ENCODE measurements at regions not wholly inside any gene's neighbourhood (a gene's known extent, or its start where the extent isn't known, plus 50 kb on each side); places are given as distances from the start of the nearest gene placed in this dataset.

DNA sequence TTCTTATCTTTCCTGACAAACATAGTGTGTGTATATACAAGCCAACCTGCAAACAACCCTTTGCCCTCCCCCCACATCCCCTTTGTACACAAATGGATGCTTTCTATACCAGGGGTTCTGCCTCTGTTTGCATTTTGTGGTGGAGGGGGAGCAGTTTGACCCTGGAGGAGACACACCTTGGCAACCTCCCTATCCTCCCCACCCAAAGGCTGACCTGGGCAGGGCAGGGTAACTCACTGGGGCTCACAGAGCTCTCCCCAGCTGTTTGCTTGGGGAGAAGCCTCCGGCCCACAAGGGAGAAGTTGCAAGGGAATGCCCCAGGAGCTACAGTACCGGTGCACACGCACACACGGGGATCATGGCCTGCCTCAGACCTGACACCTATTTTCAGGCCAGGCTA is 372.6 kb downstream of the BCOR start:
- no peak overlapping the region for H3K4me3 Mint-ChIP-seq (ENCODE audit: low read depth)
- H3K27ac Mint-ChIP-seq: no peak overlapping the region
- no peaks in the 10 kb centered on the region for H3K36me3 Mint-ChIP-seq (ENCODE audit: insufficient read depth)

DNA sequence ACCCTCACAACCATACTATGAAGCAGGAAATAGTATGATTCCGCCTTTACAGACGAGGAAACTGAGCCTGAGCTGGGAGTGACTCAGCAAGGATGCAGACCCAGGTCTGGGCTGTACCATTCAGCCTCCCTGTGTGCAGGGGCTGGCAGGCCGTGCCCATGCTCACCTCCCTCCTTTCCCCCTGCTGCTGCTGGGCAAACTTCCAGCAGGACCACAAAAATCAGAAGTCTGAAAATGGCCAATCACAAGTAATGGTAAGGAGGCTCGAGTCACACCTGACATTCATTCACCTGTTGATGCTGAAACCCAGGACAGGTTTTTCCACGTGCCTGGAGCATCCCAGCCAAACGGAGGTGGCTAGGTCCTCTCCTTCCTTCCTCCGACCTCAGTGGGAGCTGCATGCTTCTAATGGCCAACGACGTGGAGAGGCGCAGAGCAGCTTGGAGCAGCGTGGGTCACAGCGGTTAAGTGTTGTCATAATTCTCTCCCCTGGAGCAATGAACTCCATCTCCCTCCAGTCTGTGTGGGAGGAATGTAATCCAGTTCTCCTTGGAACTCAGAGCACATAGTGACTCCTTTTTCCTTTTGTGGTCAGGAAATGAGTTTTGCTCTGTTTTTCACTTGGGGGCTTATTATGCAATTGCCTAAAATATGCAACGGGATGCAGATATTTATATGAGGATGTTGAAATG is 371.7 kb downstream of the BCOR start:
- DNase-seq (ENCODE audit: low spot score, unreplicated experiment): no peak
- peaks cover 3% of the 10 kb centered on the region for H3K9me3 Mint-ChIP-seq (ENCODE audit: low read depth)
- TF ChIP-seq, protein P1, sequence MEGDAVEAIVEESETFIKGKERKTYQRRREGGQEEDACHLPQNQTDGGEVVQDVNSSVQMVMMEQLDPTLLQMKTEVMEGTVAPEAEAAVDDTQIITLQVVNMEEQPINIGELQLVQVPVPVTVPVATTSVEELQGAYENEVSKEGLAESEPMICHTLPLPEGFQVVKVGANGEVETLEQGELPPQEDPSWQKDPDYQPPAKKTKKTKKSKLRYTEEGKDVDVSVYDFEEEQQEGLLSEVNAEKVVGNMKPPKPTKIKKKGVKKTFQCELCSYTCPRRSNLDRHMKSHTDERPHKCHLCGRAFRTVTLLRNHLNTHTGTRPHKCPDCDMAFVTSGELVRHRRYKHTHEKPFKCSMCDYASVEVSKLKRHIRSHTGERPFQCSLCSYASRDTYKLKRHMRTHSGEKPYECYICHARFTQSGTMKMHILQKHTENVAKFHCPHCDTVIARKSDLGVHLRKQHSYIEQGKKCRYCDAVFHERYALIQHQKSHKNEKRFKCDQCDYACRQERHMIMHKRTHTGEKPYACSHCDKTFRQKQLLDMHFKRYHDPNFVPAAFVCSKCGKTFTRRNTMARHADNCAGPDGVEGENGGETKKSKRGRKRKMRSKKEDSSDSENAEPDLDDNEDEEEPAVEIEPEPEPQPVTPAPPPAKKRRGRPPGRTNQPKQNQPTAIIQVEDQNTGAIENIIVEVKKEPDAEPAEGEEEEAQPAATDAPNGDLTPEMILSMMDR (IDR thresholded peaks at IDR 0.05; ENCODE audit: unreplicated experiment): no peak
- no peak overlapping the region for H3K4me3 Mint-ChIP-seq (ENCODE audit: low read depth)
- H3K4me1 Mint-ChIP-seq (ENCODE audit: low read depth): peaks cover 21% of the 10 kb centered on the region
- H3K27ac Mint-ChIP-seq: no peak overlapping the region
- no peaks in the 10 kb centered on the region for H3K36me3 Mint-ChIP-seq (ENCODE audit: insufficient read depth)
- H3K27me3 Mint-ChIP-seq: peaks cover 52% of the 10 kb centered on the region

More for the DNA sequence above, 372.6 kb downstream of the BCOR start:
- peaks cover 3% of the 10 kb centered on the region for H3K9me3 Mint-ChIP-seq (ENCODE audit: low read depth)
- DNase-seq (ENCODE audit: low spot score, unreplicated experiment): no peak
- TF ChIP-seq, protein P1 (IDR thresholded peaks at IDR 0.05; ENCODE audit: unreplicated experiment): no peak
- peaks cover 13% of the 10 kb centered on the region for H3K4me1 Mint-ChIP-seq (ENCODE audit: low read depth)
- peaks cover 61% of the 10 kb centered on the region for H3K27me3 Mint-ChIP-seq

DNA sequence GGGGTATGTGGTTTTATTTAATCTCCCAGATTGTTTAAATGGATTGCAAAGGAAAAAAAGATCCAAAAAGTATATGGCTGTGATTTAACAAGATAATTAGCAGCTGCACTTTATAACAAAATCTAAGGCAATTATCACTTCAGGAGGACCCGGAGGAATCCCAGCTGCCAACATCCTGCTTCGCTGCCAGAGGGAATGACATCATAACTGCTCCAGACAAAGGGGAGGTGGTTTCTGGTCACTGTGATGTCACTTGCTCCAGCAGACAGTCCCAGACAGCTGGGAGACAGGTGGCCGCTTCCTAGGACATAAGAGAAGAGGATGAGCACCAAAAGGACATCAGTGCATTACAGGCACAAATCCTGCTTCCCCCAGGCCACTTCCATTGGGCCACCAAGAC is 371.0 kb downstream of the BCOR start:
- Mint-ChIP-seq H3K27ac (no peak overlapping the region), H3K36me3 (ENCODE audit: insufficient read depth) (no peaks in the 10 kb centered on the region), H3K4me1 (ENCODE audit: low read depth) (peaks cover 27% of the 10 kb centered on the region), H3K9me3 (ENCODE audit: low read depth) (peaks cover 3% of the 10 kb centered on the region), H3K27me3 (peaks cover 45% of the 10 kb centered on the region), H3K4me3 (ENCODE audit: low read depth) (no peak overlapping the region)
- DNase-seq (ENCODE audit: low spot score, unreplicated experiment): no peak
- TF ChIP-seq, protein P1 (IDR thresholded peaks at IDR 0.05; ENCODE audit: unreplicated experiment): no peak

DNA sequence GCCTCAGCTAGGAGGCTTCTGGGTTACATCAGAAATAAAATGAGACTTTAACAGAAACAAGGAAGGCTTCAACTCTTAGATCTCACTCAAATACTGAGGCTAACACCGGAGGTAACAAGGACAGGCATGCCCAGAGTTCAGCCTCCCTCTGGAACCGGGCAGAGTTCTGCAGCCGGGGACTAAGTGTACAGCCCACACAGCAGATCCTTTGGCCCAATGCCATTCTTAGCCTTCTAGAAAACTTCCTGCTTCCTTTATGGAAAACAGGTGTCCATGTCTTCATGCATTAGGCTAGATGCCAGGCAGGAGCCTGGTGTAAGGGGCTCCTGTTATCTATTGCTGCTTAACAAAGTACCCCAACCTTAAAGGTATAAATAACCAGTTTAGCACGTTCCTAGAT is 369.7 kb downstream of the BCOR start:
- no peaks in the 10 kb centered on the region for H3K36me3 Mint-ChIP-seq (ENCODE audit: insufficient read depth)
- H3K9me3 Mint-ChIP-seq (ENCODE audit: low read depth): peaks cover 3% of the 10 kb centered on the region
- DNase-seq (ENCODE audit: low spot score, unreplicated experiment): no peak
- peaks cover 31% of the 10 kb centered on the region for H3K4me1 Mint-ChIP-seq (ENCODE audit: low read depth)
- no peak overlapping the region for H3K27ac Mint-ChIP-seq
- H3K27me3 Mint-ChIP-seq: peaks cover 33% of the 10 kb centered on the region
- H3K4me3 Mint-ChIP-seq (ENCODE audit: low read depth): no peak overlapping the region
- TF ChIP-seq, protein P1 (IDR thresholded peaks at IDR 0.05; ENCODE audit: unreplicated experiment): no peak

DNA sequence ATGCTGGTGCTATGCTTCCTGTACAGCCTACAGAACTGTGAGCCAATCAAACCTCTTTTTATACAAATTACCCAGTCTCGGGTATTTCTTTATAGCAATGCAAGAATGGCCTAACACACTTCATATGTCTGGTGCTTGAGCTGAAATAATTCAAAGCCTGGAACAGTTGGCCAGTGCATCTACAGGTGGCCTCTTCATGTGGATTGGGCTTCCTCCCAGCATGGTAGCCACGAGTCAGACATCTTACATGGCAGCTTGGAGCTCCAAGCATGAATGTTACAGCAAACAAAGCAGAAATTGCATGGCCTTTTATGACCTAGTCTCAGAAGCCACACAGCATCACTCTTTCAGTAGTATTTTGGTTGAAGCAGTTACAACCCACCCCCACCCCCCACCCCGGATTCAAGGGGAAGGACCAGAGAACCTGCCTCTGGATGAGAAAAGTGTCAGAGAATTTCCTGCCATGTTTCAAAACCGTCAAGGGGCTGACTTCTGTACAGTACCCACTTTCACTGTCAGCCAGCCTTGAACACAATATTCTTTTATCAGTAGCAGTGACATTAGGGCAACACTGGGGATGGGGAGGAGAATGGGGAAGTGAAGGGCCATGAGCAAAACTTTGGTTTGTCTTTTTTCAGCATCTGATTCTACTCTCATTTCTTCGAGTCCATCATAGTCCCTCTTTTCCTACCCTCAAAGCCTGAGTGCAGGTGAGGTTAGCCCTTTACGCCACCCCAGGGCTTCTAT is 368.7 kb downstream of the BCOR start:
- H3K27me3 Mint-ChIP-seq: peaks cover 27% of the 10 kb centered on the region
- H3K27ac Mint-ChIP-seq: no peak overlapping the region
- no peak overlapping the region for H3K4me3 Mint-ChIP-seq (ENCODE audit: low read depth)
- no peaks in the 10 kb centered on the region for H3K36me3 Mint-ChIP-seq (ENCODE audit: insufficient read depth)
- H3K4me1 Mint-ChIP-seq (ENCODE audit: low read depth): peaks cover 35% of the 10 kb centered on the region
- DNase-seq (ENCODE audit: low spot score, unreplicated experiment): no peak
- no peaks in the 10 kb centered on the region for H3K9me3 Mint-ChIP-seq (ENCODE audit: low read depth)
- TF ChIP-seq, protein P1 (IDR thresholded peaks at IDR 0.05; ENCODE audit: unreplicated experiment): no peak
